SU-DHL-6 (cell line): ENCODE measurements at regions not wholly inside any gene's neighbourhood (a gene's known extent, or its start where the extent isn't known, plus 50 kb on each side); places are given as distances from the start of the nearest gene placed in this dataset.

Experiments used
- EZH2phosphoT487 ChIP-seq: fragments of 200-600 bp; sonication (generic), shearing (Covaris generic); conservative IDR thresholded peaks from 2 replicates; pipeline ENCODE4 v1.6.1; 2018; ENCODE audit warnings: mild to moderate bottlenecking, antibody characterized with exemption, low read length, moderate library complexity, mixed read lengths
- TF ChIP-seq, protein P1 (sequence below): fragments of 200-600 bp; sonication (generic); IDR thresholded peaks from one replicate; pipeline ENCODE4 v1.5.1; 2017; ENCODE audit warnings: antibody characterized with exemption, mild to moderate bottlenecking, low read length, moderate library complexity; ENCODE audit not compliant: insufficient read depth, poor library complexity, severe bottlenecking

DNA sequence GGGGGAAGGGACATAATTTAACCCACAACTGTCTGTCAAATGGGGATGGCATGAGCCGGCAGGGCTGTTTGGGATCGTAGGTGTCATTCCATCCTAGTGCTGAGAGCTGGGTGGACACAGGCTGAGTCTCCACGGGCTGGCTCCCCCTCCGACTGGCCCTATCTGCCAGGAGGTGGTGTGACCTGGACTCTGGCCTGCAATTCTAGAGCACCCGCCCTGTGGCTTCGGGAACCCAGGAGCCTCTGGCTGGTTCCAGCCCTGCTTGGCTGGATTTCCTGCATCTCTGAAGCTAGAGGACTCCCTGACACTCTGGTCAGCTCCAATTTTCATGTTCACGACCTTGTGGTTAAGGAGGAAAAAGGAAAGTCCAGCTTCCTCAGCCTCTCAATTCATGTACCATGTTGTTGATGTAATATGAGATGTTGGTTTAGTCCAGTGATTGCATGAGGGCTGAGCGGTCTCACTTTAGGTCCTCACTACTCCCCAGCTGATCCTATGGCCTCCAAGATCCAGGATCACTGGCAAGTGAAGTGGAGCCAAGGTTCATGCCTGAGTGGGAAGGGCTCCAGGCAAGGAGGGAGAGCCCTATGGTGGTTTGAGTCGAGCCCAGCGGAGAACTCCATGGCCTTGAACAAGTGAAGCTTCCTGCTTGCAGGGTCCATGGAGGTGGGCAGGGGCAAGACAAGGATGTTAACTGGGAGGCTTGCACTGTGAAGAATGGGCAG, 169.1 kb downstream of the NDUFA10 start:
- TF ChIP-seq, protein P1, sequence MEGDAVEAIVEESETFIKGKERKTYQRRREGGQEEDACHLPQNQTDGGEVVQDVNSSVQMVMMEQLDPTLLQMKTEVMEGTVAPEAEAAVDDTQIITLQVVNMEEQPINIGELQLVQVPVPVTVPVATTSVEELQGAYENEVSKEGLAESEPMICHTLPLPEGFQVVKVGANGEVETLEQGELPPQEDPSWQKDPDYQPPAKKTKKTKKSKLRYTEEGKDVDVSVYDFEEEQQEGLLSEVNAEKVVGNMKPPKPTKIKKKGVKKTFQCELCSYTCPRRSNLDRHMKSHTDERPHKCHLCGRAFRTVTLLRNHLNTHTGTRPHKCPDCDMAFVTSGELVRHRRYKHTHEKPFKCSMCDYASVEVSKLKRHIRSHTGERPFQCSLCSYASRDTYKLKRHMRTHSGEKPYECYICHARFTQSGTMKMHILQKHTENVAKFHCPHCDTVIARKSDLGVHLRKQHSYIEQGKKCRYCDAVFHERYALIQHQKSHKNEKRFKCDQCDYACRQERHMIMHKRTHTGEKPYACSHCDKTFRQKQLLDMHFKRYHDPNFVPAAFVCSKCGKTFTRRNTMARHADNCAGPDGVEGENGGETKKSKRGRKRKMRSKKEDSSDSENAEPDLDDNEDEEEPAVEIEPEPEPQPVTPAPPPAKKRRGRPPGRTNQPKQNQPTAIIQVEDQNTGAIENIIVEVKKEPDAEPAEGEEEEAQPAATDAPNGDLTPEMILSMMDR: no peak
- TF ChIP-seq EZH2phosphoT487: no peak
